HG02884 (cell line): ENCODE measurements at regions not wholly inside any gene's neighbourhood (a gene's known extent, or its start where the extent isn't known, plus 50 kb on each side); places are given as distances from the start of the nearest gene placed in this dataset.
"Not testable (repeated sequence)": the region's sequence is repeated elsewhere in the genome, so short reads cannot be mapped to it uniquely, and the experiment has no call there.

Experiments used
- ATAC-seq: cut with Tn5 transposase; IDR thresholded peaks from one replicate; pipeline ENCODE4 v1.9.1; 2021; ENCODE audit warnings: mild to moderate bottlenecking, moderate library complexity; ENCODE audit not compliant: unreplicated experiment

GRCh38 chr7:138169441-138169851, 93.2 kb downstream of the AKR1D1 start:
- ATAC-seq = no peak

GRCh38 chr7:138170298-138170697, 94.0 kb downstream of the AKR1D1 start:
- ATAC-seq = no peak

GRCh38 chr7:138170959-138171703, 94.9 kb downstream of the AKR1D1 start:
- peak; percentile 95 for ATAC-seq

GRCh38 chr7:138173548-138173947, 97.3 kb downstream of the AKR1D1 start:
- ATAC-seq = no peak

GRCh38 chr7:138176060-138176459, 99.8 kb downstream of the AKR1D1 start:
- no peak for ATAC-seq

GRCh38 chr7:138184191-138184590, 107.9 kb downstream of the AKR1D1 start:
- ATAC-seq = no peak

- no peak for ATAC-seq
Observed at GRCh38 chr7:138185132-138185908, 109.1 kb downstream of the AKR1D1 start.

- ATAC-seq = no peak
Observed at GRCh38 chr7:138186951-138187351, 110.7 kb downstream of the AKR1D1 start.

GRCh38 chr7:138188290-138188858, 112.1 kb downstream of the AKR1D1 start:
- no peak for ATAC-seq

GRCh38 chr7:138194567-138194966, 118.3 kb downstream of the AKR1D1 start:
- no peak for ATAC-seq

GRCh38 chr7:138195151-138195571, 118.9 kb downstream of the AKR1D1 start:
- no peak for ATAC-seq

- not testable (repeated sequence) for ATAC-seq
Observed at GRCh38 chr7:138196503-138196946, 120.3 kb downstream of the AKR1D1 start.

GRCh38 chr7:138196971-138197896, 121.0 kb downstream of the AKR1D1 start:
- ATAC-seq = no peak

GRCh38 chr7:138204285-138204981, 128.2 kb downstream of the AKR1D1 start:
- ATAC-seq = no peak

- no peak for ATAC-seq
Observed at GRCh38 chr7:138204982-138205298, 128.7 kb downstream of the AKR1D1 start.

- no peak for ATAC-seq
Observed at GRCh38 chr7:138205614-138206150, 129.4 kb downstream of the AKR1D1 start.

- ATAC-seq = no peak
Observed at GRCh38 chr7:138207555-138207971, 131.3 kb downstream of the AKR1D1 start.

- no peak for ATAC-seq
Observed at GRCh38 chr7:138208142-138208570, 131.9 kb downstream of the AKR1D1 start.

GRCh38 chr7:138208864-138209263, 132.6 kb downstream of the AKR1D1 start:
- no peak for ATAC-seq

- no peak for ATAC-seq
Observed at GRCh38 chr7:138212314-138212713, 136.1 kb downstream of the AKR1D1 start.
